DOHH2 (cell line): ENCODE measurements at regions not wholly inside any gene's neighbourhood (a gene's known extent, or its start where the extent isn't known, plus 50 kb on each side); places are given as distances from the start of the nearest gene placed in this dataset.

Source experiments
- H3F3A ChIP-seq: fragments of 200-600 bp; sonication (generic), shearing (Covaris generic); 2 replicates; pipeline ENCODE4 v1.6.0; 2016; ENCODE audit warnings: antibody characterized with exemption, mild to moderate bottlenecking; ENCODE audit not compliant: control insufficient read depth, insufficient read depth
- H3K27ac ChIP-seq: fragments of 200-600 bp; sonication (generic); 2 replicates; pipeline ENCODE4 v1.5.1; 2014; ENCODE audit warnings: low read depth, mild to moderate bottlenecking, low read length, moderate library complexity
- H3K27me3 ChIP-seq: fragments of 200-600 bp; sonication (generic); 2 replicates; pipeline ENCODE4 v1.6.1; 2014; ENCODE audit warnings: mild to moderate bottlenecking, low read length, mixed read lengths; ENCODE audit not compliant: control insufficient read depth
- H3K36me3 ChIP-seq: fragments of 200-600 bp; sonication (generic); 2 replicates; pipeline ENCODE4 v1.6.1; 2014; ENCODE audit warnings: mild to moderate bottlenecking, low read length, moderate library complexity, mixed read lengths; ENCODE audit not compliant: control insufficient read depth
- H3K4me1 ChIP-seq: fragments of 200-600 bp; sonication (generic); 2 replicates; pipeline ENCODE4 v1.6.1; 2014; ENCODE audit warnings: mild to moderate bottlenecking, low read length, mixed read lengths; ENCODE audit not compliant: control insufficient read depth
- H3K4me2 ChIP-seq: fragments of 200-600 bp; sonication (generic); 2 replicates; pipeline ENCODE4 v1.6.0; 2014; ENCODE audit warnings: mild to moderate bottlenecking, low read length, moderate library complexity
- H3K4me3 ChIP-seq: fragments of 200-600 bp; sonication (generic); 2 replicates; pipeline ENCODE4 v1.5.1; 2014; ENCODE audit warnings: mild to moderate bottlenecking, low read length, mixed read lengths
- H3K79me2 ChIP-seq: fragments of 200-600 bp; sonication (generic); 2 replicates; pipeline ENCODE4 v1.6.1; 2014; ENCODE audit warnings: mild to moderate bottlenecking, low read length, mixed read lengths; ENCODE audit not compliant: control insufficient read depth
- H3K9me2 ChIP-seq: fragments of 200-600 bp; sonication (generic); replicated peaks from 2 replicates; pipeline ENCODE4 v1.6.1; 2014; ENCODE audit warnings: mild to moderate bottlenecking, low read length, mixed read lengths; ENCODE audit not compliant: control insufficient read depth
- H3K9me3 ChIP-seq: fragments of 200-600 bp; sonication (generic); 2 replicates; pipeline ENCODE4 v1.6.1; 2014; ENCODE audit warnings: antibody characterized with exemption, low read length, mixed read lengths; ENCODE audit not compliant: control insufficient read depth, insufficient read depth
- H4K20me1 ChIP-seq: fragments of 200-600 bp; sonication (generic); 2 replicates; pipeline ENCODE4 v1.6.0; 2014; ENCODE audit warnings: low read depth, mild to moderate bottlenecking, antibody characterized with exemption, low read length, moderate library complexity; ENCODE audit not compliant: control insufficient read depth, insufficient read depth
- CTCF ChIP-seq: fragments of 200-600 bp; sonication (generic); IDR thresholded peaks from one replicate; pipeline ENCODE4 v1.5.1; 2014; ENCODE audit warnings: antibody characterized with exemption, mild to moderate bottlenecking, low read depth, low read length; ENCODE audit not compliant: poor library complexity, severe bottlenecking
- EZH2phosphoT487 ChIP-seq: fragments of 200-600 bp; sonication (generic); IDR thresholded peaks from 2 replicates; pipeline ENCODE4 v1.6.1; 2017; ENCODE audit warnings: borderline replicate concordance, mild to moderate bottlenecking, antibody characterized with exemption, low read length, moderate library complexity, mixed read lengths

DNA sequence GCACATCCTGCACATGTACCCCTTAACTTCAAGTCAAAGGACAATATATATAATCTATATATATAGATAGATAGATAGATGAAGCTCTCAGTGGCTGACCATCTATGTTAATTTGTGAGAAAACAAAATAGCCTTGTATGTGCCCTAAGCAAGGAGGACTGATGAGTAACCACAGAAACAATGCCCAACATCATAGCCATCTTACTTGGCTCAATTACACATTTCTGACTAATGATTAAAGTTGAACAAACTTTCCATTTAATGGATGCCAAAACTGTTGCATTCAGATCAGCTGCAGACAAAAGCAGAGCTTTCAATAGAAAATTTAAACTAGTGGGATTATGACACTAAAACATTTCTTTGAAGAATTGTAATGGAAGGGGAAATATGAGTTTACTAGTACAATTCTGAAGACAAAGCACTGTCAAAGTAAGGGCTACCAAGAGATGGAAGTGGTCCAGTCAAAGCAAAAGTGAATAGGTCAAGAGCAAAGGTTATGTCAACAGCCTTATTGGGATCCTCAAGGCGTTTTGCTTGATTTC is 1188.2 kb upstream of the RAG2 start:
- no peaks in the 10 kb centered on the region for H3F3A ChIP-seq
- TF ChIP-seq CTCF (no peak), EZH2phosphoT487 (no peak)
- no peaks in the 10 kb centered on the region for H3K9me2 ChIP-seq
- H3K4me2 ChIP-seq: no peak overlapping the region
- H3K36me3 ChIP-seq: no peaks in the 10 kb centered on the region
- no peaks in the 10 kb centered on the region for H3K4me1 ChIP-seq
- H3K79me2 ChIP-seq: no peaks in the 10 kb centered on the region
- no peak overlapping the region for H3K4me3 ChIP-seq
- H3K9me3 ChIP-seq: peaks cover 9% of the 10 kb centered on the region; the same call in 1 of the 2 replicates
- no peak overlapping the region for H3K27ac ChIP-seq
- H3K27me3 ChIP-seq: no peaks in the 10 kb centered on the region
- H4K20me1 ChIP-seq: no peaks in the 10 kb centered on the region

- Histone ChIP-seq H3K27ac (no peak overlapping the region), H3K79me2 (no peaks in the 10 kb centered on the region)
- TF ChIP-seq EZH2phosphoT487: no peak
- no peak for TF ChIP-seq CTCF
Measured at GRCh38 chr11:37774441-37774840, 1176.4 kb upstream of the RAG2 start.

DNA sequence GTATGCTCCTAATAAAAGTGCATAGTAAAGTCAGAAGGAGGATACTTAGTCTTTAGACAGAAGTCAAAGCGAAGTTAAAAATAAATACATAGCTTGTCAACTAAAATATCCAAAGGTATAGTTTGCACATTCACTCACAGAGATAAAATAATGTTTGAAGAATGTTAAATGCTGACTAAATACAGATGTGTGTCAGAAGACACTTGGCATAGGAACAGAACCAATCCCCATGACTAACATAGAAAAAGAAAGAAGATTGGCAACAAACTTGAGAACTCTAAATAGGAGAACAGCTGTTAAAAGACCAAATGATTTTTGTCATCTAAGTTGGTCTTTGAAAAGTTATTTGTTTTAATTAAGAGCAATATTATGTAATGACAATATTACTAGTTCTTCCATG is 1172.1 kb upstream of the RAG2 start:
- no peak overlapping the region for H3K4me3 ChIP-seq
- no peak overlapping the region for H3K27ac ChIP-seq
- no peaks in the 10 kb centered on the region for H4K20me1 ChIP-seq
- H3K4me2 ChIP-seq: no peak overlapping the region
- no peaks in the 10 kb centered on the region for H3K4me1 ChIP-seq
- no peaks in the 10 kb centered on the region for H3K36me3 ChIP-seq
- no peaks in the 10 kb centered on the region for H3K79me2 ChIP-seq
- no peaks in the 10 kb centered on the region for H3K27me3 ChIP-seq
- H3K9me2 ChIP-seq: no peaks in the 10 kb centered on the region
- no peaks in the 10 kb centered on the region for H3F3A ChIP-seq
- TF ChIP-seq CTCF: no peak
- TF ChIP-seq EZH2phosphoT487: no peak
- no peaks in the 10 kb centered on the region for H3K9me3 ChIP-seq

More at GRCh38 chr11:37774441-37774840, 1176.4 kb upstream of the RAG2 start:
- no peaks in the 10 kb centered on the region for H4K20me1 ChIP-seq
- H3K4me1 ChIP-seq: no peaks in the 10 kb centered on the region
- H3K4me2 ChIP-seq: no peak overlapping the region
- no peaks in the 10 kb centered on the region for H3K9me3 ChIP-seq
- H3K9me2 ChIP-seq: no peaks in the 10 kb centered on the region
- no peaks in the 10 kb centered on the region for H3F3A ChIP-seq
- no peaks in the 10 kb centered on the region for H3K36me3 ChIP-seq
- no peaks in the 10 kb centered on the region for H3K27me3 ChIP-seq
- H3K4me3 ChIP-seq: no peak overlapping the region
